NT2/D1 (cell line): ENCODE measurements at regions not wholly inside any gene's neighbourhood (a gene's known extent, or its start where the extent isn't known, plus 50 kb on each side); places are given as distances from the start of the nearest gene placed in this dataset.

ENCODE experiments used
- SUZ12 ChIP-seq: IDR thresholded peaks from 2 replicates; pipeline ENCODE4 v1.6.1; 2011; ENCODE audit not compliant: insufficient read length, insufficient read depth; ENCODE audit errors: extremely low read depth
- YY1 ChIP-seq: IDR thresholded peaks from 2 replicates; pipeline ENCODE4 v1.6.1; 2011; ENCODE audit not compliant: insufficient read length, insufficient read depth
- ZNF274 ChIP-seq: IDR thresholded peaks from 2 replicates; pipeline ENCODE4 v1.6.1; 2011; ENCODE audit warnings: mild to moderate bottlenecking, low read depth, low read length

DNA sequence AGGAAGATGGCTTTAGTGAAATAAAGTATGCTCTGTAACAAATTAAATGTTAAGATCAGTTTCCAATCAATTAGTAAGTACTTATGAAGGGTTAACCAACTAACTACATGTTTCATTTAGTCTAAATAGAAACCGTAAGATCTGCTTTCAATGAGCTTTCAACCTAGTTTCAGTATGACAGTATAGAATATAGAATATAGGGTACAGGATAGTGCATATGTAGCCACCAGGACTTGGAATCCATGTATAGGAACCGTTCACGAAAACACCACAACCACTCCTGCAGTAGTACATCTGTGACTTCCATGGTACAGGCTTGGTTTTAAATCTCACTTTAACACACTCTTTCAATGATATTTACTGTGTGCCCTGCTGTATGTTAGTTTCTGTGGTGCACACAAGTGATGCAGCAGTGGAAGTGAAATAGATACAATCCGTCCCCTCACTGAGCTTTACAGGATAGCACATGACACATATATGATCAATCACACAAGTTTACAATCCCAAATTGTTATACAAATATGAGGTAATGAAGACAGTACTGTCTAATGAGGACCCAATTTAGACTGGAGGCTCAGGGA is 479.7 kb upstream of the MARCKS start:
- TF ChIP-seq ZNF274 (no peak), YY1 (no peak), SUZ12 (no peak)
